Thoracic aorta (tissue), 2 donors: ENCODE measurements at regions not wholly inside any gene's neighbourhood (a gene's known extent, or its start where the extent isn't known, plus 50 kb on each side); places are given as distances from the start of the nearest gene placed in this dataset.

Source experiments
- ATAC-seq: fragments of 150-250 bp; one replicate; pipeline ENCODE4 v1.8.0; 2017; ENCODE audit warnings: low read depth; ENCODE audit not compliant: insufficient number of reproducible peaks, low FRiP score
- DNase-seq: peaks from one replicate; pipeline ENCODE4 v3.0.0-alpha.2; 2020; ENCODE audit warnings: low spot score
- H3K27ac ChIP-seq, 2 donors: fragments of 200-600 bp; sonication (generic); 1 replicate in 1 of 2; 2 replicates in 1 of 2; pipeline ENCODE4 v1.5.1; 2016; ENCODE audit warnings: mild to moderate bottlenecking in 2 of 2, moderate library complexity in 2 of 2
- H3K27me3 ChIP-seq: fragments of 200-600 bp; sonication (generic); replicated peaks from 2 replicates; pipeline ENCODE4 v1.6.0; 2016; ENCODE audit warnings: mild to moderate bottlenecking; ENCODE audit not compliant: insufficient read depth
- H3K36me3 ChIP-seq: fragments of 200-600 bp; sonication (generic); one replicate; pipeline ENCODE4 v1.5.1; 2016
- H3K4me1 ChIP-seq, 2 donors: fragments of 200-600 bp; sonication (generic); 1 replicate in 1 of 2; 2 replicates in 1 of 2; pipeline versions ENCODE4 v1.5.1 to v1.6.0; 2016; ENCODE audit warnings: low read depth in 2 of 2, mild to moderate bottlenecking in 1 of 2; ENCODE audit not compliant: control insufficient read depth in 1 of 2
- H3K4me3 ChIP-seq: fragments of 200-600 bp; sonication (generic); 2 replicates; pipeline ENCODE4 v1.5.1; 2016; ENCODE audit warnings: mild to moderate bottlenecking
- H3K9me3 ChIP-seq: fragments of 200-600 bp; sonication (generic); 2 replicates; pipeline ENCODE4 v1.5.1; 2016
- CTCF ChIP-seq: fragments of 200-600 bp; sonication (generic); IDR thresholded peaks from one replicate; pipeline ENCODE4 v1.5.1; 2019; ENCODE audit warnings: antibody characterized with exemption

DNA sequence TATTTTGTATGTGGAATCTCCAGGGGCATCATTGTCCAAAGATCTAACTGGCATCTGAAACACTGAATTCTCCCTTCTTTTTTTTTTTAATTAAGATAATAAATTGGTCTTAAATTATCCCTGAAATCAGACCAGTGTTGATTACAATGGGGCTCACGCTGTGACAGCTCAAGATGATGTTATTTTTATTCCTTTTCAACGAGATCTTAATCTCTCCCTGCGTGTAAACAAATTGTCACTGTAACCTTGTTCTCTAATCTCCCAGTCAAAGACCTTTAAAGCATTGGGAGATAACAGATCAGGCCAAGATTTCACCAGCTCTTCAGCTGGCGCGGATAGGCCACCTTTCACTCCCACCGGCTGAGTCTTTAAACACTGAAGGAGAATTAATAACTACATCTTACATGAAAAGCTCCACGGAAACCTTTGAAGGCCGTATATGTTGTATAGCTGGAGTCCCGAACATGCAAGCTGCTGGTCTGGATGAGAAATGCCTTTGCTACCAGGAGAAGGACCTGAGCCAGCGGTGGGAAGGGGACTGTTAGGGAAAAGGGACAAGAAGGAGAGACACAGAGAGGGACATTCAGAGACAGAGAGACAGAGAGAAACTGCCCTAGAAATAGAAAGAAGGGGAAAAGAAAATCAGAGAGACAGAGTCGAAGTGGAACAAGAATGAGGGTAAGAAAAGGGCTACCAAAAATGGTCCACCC, 418.8 kb upstream of the NR2F2 start:
- ATAC-seq (no peak), DNase-seq (no peak)
- H3K27ac ChIP-seq: no peak overlapping the region
- no peaks in the 10 kb centered on the region for H3K27me3 ChIP-seq
- TF ChIP-seq CTCF: no peak
- H3K9me3 ChIP-seq: no peaks in the 10 kb centered on the region
- no peaks in the 10 kb centered on the region for H3K36me3 ChIP-seq
- no peaks in the 10 kb centered on the region for H3K4me1 ChIP-seq
- H3K4me3 ChIP-seq: no peak overlapping the region

DNA sequence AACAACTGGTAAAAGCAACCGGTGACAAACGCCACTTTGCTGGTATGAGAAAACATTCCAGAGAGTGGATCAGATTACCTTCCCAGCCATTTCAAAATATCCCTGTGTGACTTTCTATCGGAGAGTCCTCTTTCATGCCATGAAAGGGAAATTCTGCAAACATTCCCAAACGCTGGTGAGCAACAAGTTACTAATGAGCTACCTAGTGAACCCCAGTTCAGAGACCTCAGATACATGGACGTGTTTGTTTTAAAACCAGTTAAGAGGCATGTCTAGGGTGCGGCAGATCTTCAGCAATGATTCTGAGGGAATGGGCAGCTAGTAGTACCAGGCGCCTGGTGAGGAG, 418.2 kb upstream of the NR2F2 start:
- Histone ChIP-seq H3K4me1 (no peaks in the 10 kb centered on the region), H3K27me3 (no peaks in the 10 kb centered on the region), H3K9me3 (no peaks in the 10 kb centered on the region), H3K4me3 (no peak overlapping the region), H3K27ac (no peak overlapping the region), H3K36me3 (no peaks in the 10 kb centered on the region)
- no peak for DNase-seq
- ATAC-seq: no peak
- no peak for TF ChIP-seq CTCF

- H3K27me3 ChIP-seq: no peaks in the 10 kb centered on the region
- H3K9me3 ChIP-seq: no peaks in the 10 kb centered on the region
- H3K36me3 ChIP-seq: no peaks in the 10 kb centered on the region
- no peak overlapping the region for H3K4me3 ChIP-seq
- TF ChIP-seq CTCF: no peak
- ATAC-seq: no peak
- no peak for DNase-seq
- H3K4me1 ChIP-seq: no peaks in the 10 kb centered on the region
- H3K27ac ChIP-seq: no peak overlapping the region
Measured at GRCh38 chr15:95912728-95913127, 417.8 kb upstream of the NR2F2 start.

- H3K27ac ChIP-seq: no peak overlapping the region
- no peaks in the 10 kb centered on the region for H3K27me3 ChIP-seq
- H3K36me3 ChIP-seq: no peaks in the 10 kb centered on the region
- no peak for ATAC-seq
- no peak overlapping the region for H3K4me3 ChIP-seq
- no peak for TF ChIP-seq CTCF
- DNase-seq: no peak
- no peaks in the 10 kb centered on the region for H3K9me3 ChIP-seq
- no peaks in the 10 kb centered on the region for H3K4me1 ChIP-seq
Measured at GRCh38 chr15:95916568-95916967, 413.9 kb upstream of the NR2F2 start.

GRCh38 chr15:95918525-95918924, 412.0 kb upstream of the NR2F2 start:
- no peak for ATAC-seq
- H3K9me3 ChIP-seq: no peaks in the 10 kb centered on the region
- no peak for TF ChIP-seq CTCF

More at GRCh38 chr15:95918525-95918924, 412.0 kb upstream of the NR2F2 start:
- Histone ChIP-seq H3K4me3 (no peak overlapping the region), H3K36me3 (no peaks in the 10 kb centered on the region), H3K4me1 (no peaks in the 10 kb centered on the region), H3K27ac (no peak overlapping the region), H3K27me3 (no peaks in the 10 kb centered on the region)
- no peak for DNase-seq
